ENCODE measurements at regions not wholly inside any gene's neighbourhood (a gene's known extent, or its start where the extent isn't known, plus 50 kb on each side); places are given as distances from the start of the nearest gene placed in this dataset.

DNA sequence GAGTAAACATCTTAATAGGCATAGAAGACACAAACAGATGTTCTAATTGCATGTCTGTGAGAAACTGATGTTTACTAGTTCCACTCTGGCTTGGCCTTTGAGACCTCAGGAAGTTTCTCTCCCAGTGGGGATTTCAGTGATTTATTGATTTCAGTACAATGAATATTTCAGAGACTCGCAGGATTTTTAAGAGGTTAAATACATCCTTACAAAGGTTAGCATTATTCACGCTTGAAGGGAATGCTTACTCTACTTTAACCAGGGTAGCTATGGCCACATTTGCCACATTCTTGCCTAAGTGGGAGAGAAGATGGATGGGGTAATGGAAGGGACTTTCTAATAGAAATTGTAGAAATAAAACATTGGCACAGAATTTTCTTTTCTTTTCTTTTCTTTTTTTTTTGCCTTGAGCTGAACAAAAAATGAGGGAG, 480.1 kb downstream of the SPRY1 start:
- 48 to 53% methylated on average over 2 of the region's 2 CpGs for WGBS, 2 donors
- no peaks in the 10 kb centered on the region for H3K27me3 ChIP-seq
- peaks cover 0 to 3% (median 0%) of the 10 kb centered on the region in 11 donors for H3K9me3 ChIP-seq
- H3K4me1 ChIP-seq = peaks cover 3 to 32% (median 26%) of the 10 kb centered on the region in 9 donors
- no peak overlapping the region for H3K4me3 ChIP-seq
- H3K27ac ChIP-seq = peak overlapping the region in 9 of 10 donors; percentile 10 to 77 (median 58)
- intact Hi-C loops (cut with DNase I) = no loop called here
- TF ChIP-seq, protein P1, sequence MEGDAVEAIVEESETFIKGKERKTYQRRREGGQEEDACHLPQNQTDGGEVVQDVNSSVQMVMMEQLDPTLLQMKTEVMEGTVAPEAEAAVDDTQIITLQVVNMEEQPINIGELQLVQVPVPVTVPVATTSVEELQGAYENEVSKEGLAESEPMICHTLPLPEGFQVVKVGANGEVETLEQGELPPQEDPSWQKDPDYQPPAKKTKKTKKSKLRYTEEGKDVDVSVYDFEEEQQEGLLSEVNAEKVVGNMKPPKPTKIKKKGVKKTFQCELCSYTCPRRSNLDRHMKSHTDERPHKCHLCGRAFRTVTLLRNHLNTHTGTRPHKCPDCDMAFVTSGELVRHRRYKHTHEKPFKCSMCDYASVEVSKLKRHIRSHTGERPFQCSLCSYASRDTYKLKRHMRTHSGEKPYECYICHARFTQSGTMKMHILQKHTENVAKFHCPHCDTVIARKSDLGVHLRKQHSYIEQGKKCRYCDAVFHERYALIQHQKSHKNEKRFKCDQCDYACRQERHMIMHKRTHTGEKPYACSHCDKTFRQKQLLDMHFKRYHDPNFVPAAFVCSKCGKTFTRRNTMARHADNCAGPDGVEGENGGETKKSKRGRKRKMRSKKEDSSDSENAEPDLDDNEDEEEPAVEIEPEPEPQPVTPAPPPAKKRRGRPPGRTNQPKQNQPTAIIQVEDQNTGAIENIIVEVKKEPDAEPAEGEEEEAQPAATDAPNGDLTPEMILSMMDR (IDR thresholded peaks at IDR 0.05) = no peak
- DNase-seq (no peak), ATAC-seq (peak in 5 of 8 donors; percentile 33 to 40 (median 36))
- H3K36me3 ChIP-seq = no peaks in the 10 kb centered on the region

DNA sequence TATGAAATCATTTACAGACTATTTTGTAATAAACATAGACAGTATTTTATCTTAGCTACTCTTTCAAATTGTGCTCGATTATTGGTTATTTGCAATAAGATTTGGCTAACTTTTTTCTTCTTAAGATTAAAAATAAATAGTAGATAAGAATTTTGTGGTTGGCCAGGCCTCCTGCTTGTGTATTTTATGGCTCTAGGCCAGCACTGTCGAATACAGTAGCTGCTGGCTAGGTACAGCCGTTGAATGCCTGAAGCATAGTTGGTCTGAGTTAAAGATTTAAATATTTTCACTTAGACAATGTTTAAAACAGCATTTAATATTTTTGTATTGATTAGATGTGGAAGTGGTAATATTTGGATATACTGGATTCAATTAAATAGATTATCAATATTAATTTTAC, 481.0 kb downstream of the SPRY1 start:
- Histone ChIP-seq H3K36me3 (no peaks in the 10 kb centered on the region), H3K9me3 (peaks cover 0 to 3% (median 0%) of the 10 kb centered on the region in 11 donors), H3K4me3 (no peak overlapping the region), H3K27ac (peak overlapping the region in 6 of 10 donors; percentile 12 to 77 (median 51)), H3K27me3 (no peaks in the 10 kb centered on the region), H3K4me1 (peaks cover 0 to 23% (median 18%) of the 10 kb centered on the region in 9 donors)
- TF ChIP-seq, protein P1 (IDR thresholded peaks at IDR 0.05) = no peak
- ATAC-seq (peak in 3 of 8 donors; percentile 63 to 65 (median 65)), DNase-seq (peak in 1 of 2 donors; percentile 31)
- intact Hi-C loops (cut with DNase I) = no loop called here
- 13 to 14% methylated on average over 3 of the region's 3 CpGs for WGBS, 2 donors

DNA sequence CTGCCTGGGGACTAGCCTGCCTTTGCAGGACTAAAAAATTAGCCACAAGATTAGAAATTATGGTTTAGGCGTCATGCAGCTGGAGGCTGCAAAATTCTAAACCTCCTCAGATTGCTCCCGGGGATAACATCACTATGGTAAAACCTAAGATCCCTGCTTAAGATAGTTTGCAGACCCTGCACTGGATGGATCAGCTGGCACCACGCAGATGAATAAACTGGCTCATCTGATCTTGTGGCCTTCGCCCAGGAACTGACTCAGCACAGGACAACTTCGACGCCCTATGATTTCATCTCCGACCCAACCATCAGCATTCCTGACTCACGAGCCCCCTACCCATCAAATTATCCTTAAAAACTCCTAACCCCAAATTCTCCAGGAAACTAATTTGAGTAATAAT, 482.4 kb downstream of the SPRY1 start:
- DNase-seq (no peak), ATAC-seq (no peak)
- TF ChIP-seq, protein P1 (IDR thresholded peaks at IDR 0.05) = no peak
- Histone ChIP-seq H3K27me3 (no peaks in the 10 kb centered on the region), H3K27ac (no peak overlapping the region), H3K4me1 (peaks cover 0 to 22% (median 18%) of the 10 kb centered on the region in 9 donors), H3K36me3 (no peaks in the 10 kb centered on the region), H3K9me3 (peaks cover 0 to 3% (median 0%) of the 10 kb centered on the region in 11 donors), H3K4me3 (no peak overlapping the region)
- 95 to 97% methylated on average over 8 of the region's 8 CpGs for WGBS, 2 donors
- intact Hi-C loops (cut with DNase I) = no loop called here

DNA sequence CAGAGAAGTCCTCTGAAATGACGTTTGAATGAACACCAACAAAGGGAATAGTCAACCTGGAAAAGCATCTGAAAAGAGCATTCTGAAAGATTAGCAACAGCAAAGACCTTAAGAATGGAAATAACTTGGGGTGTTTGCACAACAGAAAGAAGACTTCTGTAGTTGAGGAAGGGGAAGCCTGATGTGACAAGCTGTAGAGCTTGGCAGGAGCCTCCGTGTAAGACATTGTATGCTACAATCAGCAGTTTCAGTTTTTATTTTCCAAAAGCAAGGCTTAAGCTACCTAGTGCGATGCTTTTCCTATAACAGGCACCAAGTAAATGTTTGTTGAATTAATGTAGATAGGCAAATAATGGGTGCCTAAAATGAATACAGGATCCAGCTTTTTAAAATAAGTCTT, 484.0 kb downstream of the SPRY1 start:
- intact Hi-C loops (cut with DNase I) = no loop called here
- no peaks in the 10 kb centered on the region for H3K27me3 ChIP-seq
- ATAC-seq (no peak), DNase-seq (no peak)
- peaks cover 0 to 12% (median 0%) of the 10 kb centered on the region in 11 donors for H3K9me3 ChIP-seq
- H3K36me3 ChIP-seq = no peaks in the 10 kb centered on the region
- no peak overlapping the region for H3K4me3 ChIP-seq
- no peak overlapping the region for H3K27ac ChIP-seq
- peaks cover 0 to 22% (median 15%) of the 10 kb centered on the region in 9 donors for H3K4me1 ChIP-seq
- WGBS, 2 donors = 60 to 70% methylated on average over 3 of the region's 3 CpGs
- TF ChIP-seq, protein P1 (IDR thresholded peaks at IDR 0.05) = no peak
